Uterus (tissue), 2 donors: ENCODE measurements at regions not wholly inside any gene's neighbourhood (a gene's known extent, or its start where the extent isn't known, plus 50 kb on each side); places are given as distances from the start of the nearest gene placed in this dataset.

Experiments used
- CTCF ChIP-seq, 4 experiments: fragments of 200-600 bp in 2 of 4; fragments of 450-650 bp in 2 of 4; sonication (generic) in 2 of 4; IDR thresholded peaks; one replicate each; pipeline ENCODE4 v1.5.1; 2016 to 2019; ENCODE audit warnings: antibody characterized with exemption in 4 of 4, mild to moderate bottlenecking in 2 of 4, moderate library complexity in 1 of 4
- POLR2A ChIP-seq, 2 donors: fragments of 450-650 bp; IDR thresholded peaks; one replicate each; pipeline ENCODE4 v1.6.1; 2016; ENCODE audit warnings: antibody characterized with exemption in 2 of 2, mild to moderate bottlenecking in 1 of 2, moderate library complexity in 1 of 2

- TF ChIP-seq CTCF (IDR thresholded peaks at IDR 0.05) (no peak), POLR2A (IDR thresholded peaks at IDR 0.05) (no peak)
Measured at GRCh38 chr1:2962946-2963345, 58.3 kb upstream of the ACTRT2 start.
